Activated CD8-positive, alpha-beta memory T cell treated with anti-CD3 and anti-CD28 coated beads for 48 hours (primary cell): ENCODE measurements at regions not wholly inside any gene's neighbourhood (a gene's known extent, or its start where the extent isn't known, plus 50 kb on each side); places are given as distances from the start of the nearest gene placed in this dataset.
A peak's percentile ranks its signal among the peaks of the same experiment; 100 is the strongest.
"Not testable (repeated sequence)": the region's sequence is repeated elsewhere in the genome, so short reads cannot be mapped to it uniquely, and the experiment has no call there.

ENCODE experiments used
- DNase-seq, 3 experiments: peaks; one replicate each; pipeline ENCODE4 v3.0.0-alpha.2; 2020; ENCODE audit warnings: low read depth in 2 of 3, low spot score in 2 of 3

- no peak for DNase-seq
These were observed 57.0 kb upstream of the MSN start for GRCh38 chrX:65610481-65610880.

- no peak for DNase-seq
These were observed 57.4 kb upstream of the MSN start for GRCh38 chrX:65610040-65610439.

- no peak for DNase-seq
These were observed 58.2 kb upstream of the MSN start for GRCh38 chrX:65609237-65609636.

DNA sequence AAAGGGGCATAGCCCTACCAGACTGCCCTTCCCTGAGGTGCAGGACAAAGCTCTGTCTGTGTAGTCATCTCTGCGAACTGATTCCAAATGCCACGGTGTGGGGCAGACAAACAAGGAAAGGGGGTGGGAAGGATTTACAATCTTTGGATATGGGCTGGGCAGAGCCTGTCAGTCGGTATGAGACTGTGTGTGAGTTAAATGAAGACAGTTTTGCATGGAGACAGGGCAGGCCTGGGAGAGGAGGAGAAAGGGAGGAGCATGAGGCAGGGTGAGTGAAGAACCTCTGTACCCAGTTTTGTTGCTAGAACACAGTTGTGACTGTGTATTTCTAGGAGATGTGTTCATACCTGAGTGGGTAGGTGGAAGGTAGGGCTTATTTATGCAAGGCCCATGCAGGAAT lies 59.4 kb upstream of the MSN start:
- no peak for DNase-seq

GRCh38 chrX:65607070-65607742 lies 60.2 kb upstream of the MSN start:
- DNase-seq: no peak

GRCh38 chrX:65602221-65602560 lies 65.3 kb upstream of the MSN start:
- DNase-seq: no peak

GRCh38 chrX:65601530-65602220 lies 65.8 kb upstream of the MSN start:
- DNase-seq: no peak

- DNase-seq: no peak
These were observed 66.3 kb upstream of the MSN start for GRCh38 chrX:65601126-65601525.

DNA sequence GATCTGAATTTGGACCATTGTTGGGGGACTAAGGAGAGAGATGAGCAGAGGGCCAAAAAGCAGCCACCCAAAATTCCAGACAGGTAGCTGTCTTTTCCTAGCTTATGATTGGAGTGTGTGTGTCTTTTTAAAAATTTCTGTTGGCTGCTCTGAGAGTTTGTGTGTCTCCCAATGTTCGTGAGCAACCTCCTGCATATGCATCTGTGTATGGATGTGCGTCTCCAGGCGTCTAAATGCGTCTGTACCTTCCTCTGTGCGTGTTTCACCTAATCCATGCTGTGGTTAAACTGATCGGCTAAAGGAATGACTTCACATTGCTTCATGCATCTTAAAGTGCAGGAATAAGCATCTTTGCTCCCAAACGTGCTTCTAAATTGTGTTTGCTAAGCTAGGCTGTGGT lies 65.5 kb upstream of the LAS1L start:
- no peak for DNase-seq

DNA sequence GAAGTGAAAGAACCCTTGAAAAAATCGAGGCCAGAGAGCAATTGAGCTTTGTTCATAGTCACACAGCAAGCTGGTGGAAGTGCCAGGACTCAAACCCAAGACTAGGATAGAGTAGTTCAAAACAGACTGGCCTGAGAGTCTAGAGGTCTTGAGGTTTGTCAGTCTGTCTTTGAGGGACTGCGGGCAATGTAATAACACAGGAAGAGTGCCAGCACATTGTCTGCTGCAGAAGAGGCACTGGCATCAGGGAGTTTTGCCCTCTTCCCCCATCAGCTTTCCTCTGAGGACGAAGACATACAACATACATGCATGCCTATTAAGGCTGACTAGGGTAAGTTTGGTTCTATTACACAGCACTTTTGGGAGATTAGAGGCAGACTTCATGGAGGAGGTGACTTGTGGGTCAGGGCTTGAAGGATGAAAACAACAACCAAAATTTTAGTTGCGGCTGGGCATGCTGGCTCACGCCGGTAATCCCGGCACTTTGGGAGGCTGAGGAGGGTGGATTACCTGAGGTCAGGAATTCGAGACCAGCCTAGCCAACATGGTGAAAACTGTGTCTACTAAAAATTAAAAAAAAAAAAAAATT lies 64.1 kb upstream of the LAS1L start:
- no peak for DNase-seq

GRCh38 chrX:65596270-65597034 lies 61.9 kb upstream of the LAS1L start:
- peak in 1 of 3 experiments; percentile 41 for DNase-seq

GRCh38 chrX:65595460-65595876 lies 60.9 kb upstream of the LAS1L start:
- DNase-seq: peak; percentile 78 to 96 (median 78)

DNA sequence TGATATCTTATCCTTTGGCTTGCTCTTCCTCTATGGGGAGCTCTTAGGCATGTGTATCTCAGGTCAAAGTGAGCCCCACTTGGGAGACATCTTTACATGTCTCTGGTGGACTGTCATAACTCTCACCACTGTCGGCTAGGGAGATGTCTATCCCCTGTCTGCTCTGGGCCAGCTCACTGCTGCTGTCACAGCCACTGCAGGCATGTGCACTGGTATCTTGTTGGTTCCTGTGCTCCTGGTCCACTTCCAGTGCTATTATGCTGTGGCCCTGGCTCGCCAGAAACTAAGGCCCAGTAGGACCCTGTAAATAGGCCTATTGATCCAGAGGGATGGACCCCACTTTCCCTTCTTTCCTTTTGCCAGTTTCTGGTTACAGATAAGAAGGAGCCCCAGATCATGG lies 56.6 kb upstream of the LAS1L start:
- no peak for DNase-seq

- DNase-seq: no peak
These were observed 54.7 kb upstream of the LAS1L start for GRCh38 chrX:65589304-65589703.

- no peak for DNase-seq
These were observed 54.2 kb upstream of the LAS1L start for GRCh38 chrX:65588795-65589194.

GRCh38 chrX:65587616-65588526 lies 53.3 kb upstream of the LAS1L start:
- DNase-seq: no peak

DNA sequence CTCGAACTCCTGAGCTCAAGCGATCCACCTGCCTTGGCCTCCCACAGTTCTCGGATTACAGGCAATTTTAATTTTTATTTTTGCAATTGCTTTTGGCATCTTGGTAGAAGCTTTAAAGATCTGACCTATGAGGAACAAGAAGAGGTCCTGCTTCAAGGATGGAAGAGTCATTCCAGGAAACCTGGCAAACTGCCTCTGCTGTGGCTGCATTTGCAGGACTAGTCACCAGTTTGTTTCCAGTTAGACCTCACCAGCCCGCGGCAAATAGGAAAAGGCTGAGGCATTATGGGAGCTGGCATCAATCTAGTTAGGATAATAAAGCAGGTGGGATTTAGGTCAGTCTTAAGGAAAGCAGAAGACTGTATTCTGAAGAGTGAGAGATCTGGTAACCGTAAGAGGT lies 51.9 kb upstream of the LAS1L start:
- no peak for DNase-seq

- DNase-seq: not testable (repeated sequence)
These were observed 50.6 kb upstream of the LAS1L start for GRCh38 chrX:65585226-65585625.
